HCT116 (cell line): ENCODE measurements at regions not wholly inside any gene's neighbourhood (a gene's known extent, or its start where the extent isn't known, plus 50 kb on each side); places are given as distances from the start of the nearest gene placed in this dataset.

Experiments used
- CEBPB ChIP-seq: IDR thresholded peaks from 2 replicates; pipeline ENCODE4 v1.6.1; 2012; ENCODE audit warnings: low read depth
- CTCF ChIP-seq, 3 experiments: fragments of 200-600 bp in 1 of 3; sonication (generic) in 1 of 3; IDR thresholded peaks in 2 of 3; conservative IDR thresholded peaks in 1 of 3; 2 replicates each; pipeline ENCODE4 v1.5.1; 2012 to 2017; ENCODE audit warnings: low read depth in 2 of 3, low read length in 2 of 3, antibody characterized with exemption in 1 of 3, borderline replicate concordance in 1 of 3, control low read depth in 1 of 3, mild to moderate bottlenecking in 1 of 3, mixed read lengths in 1 of 3, mixed run types in 1 of 3, moderate library complexity in 1 of 3; ENCODE audit not compliant: insufficient read depth in 1 of 3
- EZH2 ChIP-seq: fragments of 200-600 bp; sonication (generic); IDR thresholded peaks from 2 replicates; pipeline ENCODE4 v1.6.1; 2017; ENCODE audit warnings: antibody characterized with exemption, mixed run types
- MAX ChIP-seq: IDR thresholded peaks from 2 replicates; pipeline ENCODE4 v1.6.1; 2012
- SRF ChIP-seq: IDR thresholded peaks from 2 replicates; pipeline ENCODE4 v1.6.1; 2012; ENCODE audit warnings: low read depth
- TF ChIP-seq, protein P1 (sequence below): IDR thresholded peaks from 2 replicates; pipeline ENCODE4 v1.6.1; 2012; ENCODE audit warnings: low read depth

DNA sequence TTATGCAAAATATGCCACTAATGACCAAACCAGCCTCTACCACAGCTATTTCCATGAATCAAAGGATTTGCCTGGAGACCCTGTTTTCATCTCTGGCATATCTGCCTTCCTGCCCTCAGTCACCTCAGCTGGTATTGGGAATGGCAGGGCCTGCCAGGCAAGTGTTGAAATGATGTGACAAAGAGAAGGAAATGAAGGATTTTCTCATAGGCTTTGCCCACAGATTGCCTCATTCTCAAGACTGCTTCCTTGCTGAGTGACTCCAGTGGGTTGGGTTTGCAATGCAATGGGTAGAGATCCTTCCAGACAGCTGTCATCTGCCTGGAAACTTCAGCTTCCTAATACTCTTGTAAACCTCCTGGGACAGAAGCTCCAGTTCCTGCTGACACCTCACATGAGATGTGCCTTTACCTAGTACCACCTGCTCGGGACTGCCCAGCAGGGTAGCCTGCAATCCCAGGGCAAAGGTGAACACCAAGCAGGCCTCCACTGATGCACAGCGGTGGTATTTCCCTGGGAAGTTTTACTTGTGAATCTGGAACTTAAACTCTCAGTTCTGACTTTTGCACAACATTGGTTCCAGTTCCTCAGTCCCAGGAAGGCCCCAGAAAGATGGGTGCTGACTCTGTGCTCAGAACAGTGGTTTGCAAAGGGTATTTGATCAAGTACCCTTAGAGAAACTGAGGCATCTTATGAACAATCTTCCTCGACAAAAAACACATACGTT lies 64.8 kb upstream of the SLC1A1 start:
- TF ChIP-seq, protein P1, sequence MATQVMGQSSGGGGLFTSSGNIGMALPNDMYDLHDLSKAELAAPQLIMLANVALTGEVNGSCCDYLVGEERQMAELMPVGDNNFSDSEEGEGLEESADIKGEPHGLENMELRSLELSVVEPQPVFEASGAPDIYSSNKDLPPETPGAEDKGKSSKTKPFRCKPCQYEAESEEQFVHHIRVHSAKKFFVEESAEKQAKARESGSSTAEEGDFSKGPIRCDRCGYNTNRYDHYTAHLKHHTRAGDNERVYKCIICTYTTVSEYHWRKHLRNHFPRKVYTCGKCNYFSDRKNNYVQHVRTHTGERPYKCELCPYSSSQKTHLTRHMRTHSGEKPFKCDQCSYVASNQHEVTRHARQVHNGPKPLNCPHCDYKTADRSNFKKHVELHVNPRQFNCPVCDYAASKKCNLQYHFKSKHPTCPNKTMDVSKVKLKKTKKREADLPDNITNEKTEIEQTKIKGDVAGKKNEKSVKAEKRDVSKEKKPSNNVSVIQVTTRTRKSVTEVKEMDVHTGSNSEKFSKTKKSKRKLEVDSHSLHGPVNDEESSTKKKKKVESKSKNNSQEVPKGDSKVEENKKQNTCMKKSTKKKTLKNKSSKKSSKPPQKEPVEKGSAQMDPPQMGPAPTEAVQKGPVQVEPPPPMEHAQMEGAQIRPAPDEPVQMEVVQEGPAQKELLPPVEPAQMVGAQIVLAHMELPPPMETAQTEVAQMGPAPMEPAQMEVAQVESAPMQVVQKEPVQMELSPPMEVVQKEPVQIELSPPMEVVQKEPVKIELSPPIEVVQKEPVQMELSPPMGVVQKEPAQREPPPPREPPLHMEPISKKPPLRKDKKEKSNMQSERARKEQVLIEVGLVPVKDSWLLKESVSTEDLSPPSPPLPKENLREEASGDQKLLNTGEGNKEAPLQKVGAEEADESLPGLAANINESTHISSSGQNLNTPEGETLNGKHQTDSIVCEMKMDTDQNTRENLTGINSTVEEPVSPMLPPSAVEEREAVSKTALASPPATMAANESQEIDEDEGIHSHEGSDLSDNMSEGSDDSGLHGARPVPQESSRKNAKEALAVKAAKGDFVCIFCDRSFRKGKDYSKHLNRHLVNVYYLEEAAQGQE, result no peak
- TF ChIP-seq CTCF (IDR thresholded peaks at IDR 0.05 in 2 of 3, conservative IDR thresholded peaks at IDR 0.05 in 1 of 3; ENCODE audit: borderline replicate concordance in 1 of 3, insufficient read depth in 1 of 3, low read depth in 2 of 3, low read length in 2 of 3) (no peak), SRF (no peak), EZH2 (no peak), MAX (no peak), CEBPB (no peak)
